ENCODE measurements at regions not wholly inside any gene's neighbourhood (a gene's known extent, or its start where the extent isn't known, plus 50 kb on each side); places are given as distances from the start of the nearest gene placed in this dataset.

DNA sequence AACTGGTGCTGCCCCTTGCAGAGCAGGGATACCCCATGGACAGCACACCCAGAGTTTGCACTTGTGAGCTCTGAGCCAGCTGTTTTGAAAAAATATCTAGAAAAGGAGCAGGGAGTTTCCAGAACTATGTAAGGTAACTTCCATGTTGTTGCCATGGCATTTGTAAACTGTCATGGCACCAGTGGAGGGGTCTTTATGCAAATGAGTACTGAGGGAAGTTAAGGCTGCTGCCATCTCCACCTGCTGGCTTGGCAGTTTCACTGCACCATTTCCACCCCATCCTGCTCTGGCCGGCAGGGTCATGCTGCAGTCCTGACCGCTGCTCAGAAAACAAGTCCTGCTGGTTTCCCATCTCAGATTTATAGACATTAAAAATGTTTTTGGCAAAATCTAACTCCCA is 52.3 kb upstream of the SNTG2 start:
- DNase-seq = no peak

GRCh38 chr2:897091-897490 is 53.6 kb upstream of the SNTG2 start:
- no peak for DNase-seq

GRCh38 chr2:893311-893710 is 57.3 kb upstream of the SNTG2 start:
- DNase-seq = no peak

DNA sequence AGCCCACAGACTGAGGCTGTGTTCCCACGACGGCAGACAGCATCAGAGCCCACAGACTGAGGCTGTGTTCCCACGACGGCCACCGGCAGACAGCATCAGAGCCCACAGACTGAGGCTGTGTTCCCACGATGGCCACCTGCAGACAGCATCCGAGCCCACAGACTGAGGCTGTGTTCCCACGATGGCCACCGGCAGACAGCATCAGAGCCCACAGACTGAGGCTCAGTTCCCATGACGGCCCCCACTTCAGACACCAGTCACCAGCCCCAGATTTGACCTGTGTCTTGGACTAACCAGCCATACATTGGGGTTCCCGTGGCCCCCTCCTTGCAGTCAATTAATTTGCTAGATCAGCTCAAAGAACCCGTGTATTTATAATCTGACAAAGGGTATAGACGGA is 57.8 kb upstream of the SNTG2 start:
- no peak for DNase-seq

DNA sequence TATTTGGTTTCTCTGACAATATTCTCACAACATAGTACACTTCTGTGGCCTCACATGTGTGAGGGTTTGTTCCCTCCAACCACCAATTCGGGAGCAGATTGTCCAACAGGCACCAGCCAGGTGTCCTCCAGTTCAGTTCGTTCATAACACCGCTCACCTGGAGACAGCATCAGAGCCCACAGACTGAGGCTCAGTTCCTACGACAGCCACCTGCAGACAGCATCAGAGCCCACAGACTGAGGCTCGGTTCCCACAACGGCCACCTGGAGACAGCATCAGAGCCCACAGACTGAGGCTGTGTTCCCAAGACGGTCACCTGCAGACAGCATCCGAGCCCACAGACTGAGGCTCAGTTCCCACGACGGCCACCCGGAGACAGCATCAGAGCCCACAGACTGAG is 58.2 kb upstream of the SNTG2 start:
- no peak for DNase-seq

DNA sequence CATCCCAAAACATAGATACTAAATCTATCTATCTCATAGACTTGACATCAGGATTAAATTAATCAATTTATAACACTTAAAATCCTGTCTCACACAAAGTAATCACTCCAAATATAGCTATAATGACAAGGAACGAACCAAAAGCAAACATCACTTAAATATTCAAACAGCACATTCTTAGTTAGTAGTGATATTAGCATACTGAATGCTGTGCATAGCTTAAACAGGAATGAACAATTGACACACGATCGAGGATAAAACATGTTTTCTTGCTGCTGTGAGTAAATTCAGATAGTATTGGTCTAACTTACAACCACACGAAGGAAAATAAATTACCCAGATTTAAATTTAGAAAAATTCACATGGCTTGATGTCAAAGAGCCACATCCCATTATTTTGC is 58.9 kb upstream of the SNTG2 start:
- no peak for DNase-seq

DNA sequence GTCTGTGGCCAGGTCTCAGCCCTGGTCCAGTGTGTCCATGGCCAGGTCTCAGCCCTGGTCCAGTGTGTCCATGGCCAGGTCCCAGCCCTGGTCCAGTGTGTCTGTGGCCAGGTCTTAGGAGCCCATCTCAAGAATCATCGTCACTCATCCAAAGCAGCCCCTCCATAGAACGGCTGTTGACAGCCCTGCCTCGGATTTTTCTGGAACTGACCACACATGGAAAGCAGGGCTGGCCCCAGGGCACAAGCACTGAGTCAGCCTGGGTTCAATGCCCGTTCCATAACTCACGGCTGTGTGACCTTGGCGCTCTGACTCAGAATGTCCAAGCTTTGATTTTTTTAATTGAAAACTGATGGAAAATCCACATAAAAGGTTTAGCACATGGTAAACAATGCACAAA is 59.9 kb upstream of the SNTG2 start:
- DNase-seq = no peak

DNA sequence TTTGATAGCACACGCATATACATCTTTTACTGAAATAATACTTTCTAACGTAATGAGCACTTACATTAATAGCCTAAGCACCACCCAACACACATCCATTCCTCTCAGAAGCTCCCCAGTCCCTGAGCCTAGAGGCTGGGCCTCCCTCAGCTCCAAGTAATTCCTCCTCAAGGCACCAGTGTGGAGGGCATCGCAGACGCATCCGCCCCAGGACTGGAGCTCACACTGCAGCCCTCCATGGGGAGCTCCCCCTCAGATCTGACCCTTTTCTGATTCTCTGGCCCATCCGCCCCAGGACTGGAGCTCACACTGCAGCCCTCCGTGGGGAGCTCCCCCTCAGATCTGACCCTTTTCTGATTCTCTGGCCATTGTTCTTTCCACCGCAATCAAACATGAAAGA is 60.4 kb upstream of the SNTG2 start:
- DNase-seq = no peak

DNA sequence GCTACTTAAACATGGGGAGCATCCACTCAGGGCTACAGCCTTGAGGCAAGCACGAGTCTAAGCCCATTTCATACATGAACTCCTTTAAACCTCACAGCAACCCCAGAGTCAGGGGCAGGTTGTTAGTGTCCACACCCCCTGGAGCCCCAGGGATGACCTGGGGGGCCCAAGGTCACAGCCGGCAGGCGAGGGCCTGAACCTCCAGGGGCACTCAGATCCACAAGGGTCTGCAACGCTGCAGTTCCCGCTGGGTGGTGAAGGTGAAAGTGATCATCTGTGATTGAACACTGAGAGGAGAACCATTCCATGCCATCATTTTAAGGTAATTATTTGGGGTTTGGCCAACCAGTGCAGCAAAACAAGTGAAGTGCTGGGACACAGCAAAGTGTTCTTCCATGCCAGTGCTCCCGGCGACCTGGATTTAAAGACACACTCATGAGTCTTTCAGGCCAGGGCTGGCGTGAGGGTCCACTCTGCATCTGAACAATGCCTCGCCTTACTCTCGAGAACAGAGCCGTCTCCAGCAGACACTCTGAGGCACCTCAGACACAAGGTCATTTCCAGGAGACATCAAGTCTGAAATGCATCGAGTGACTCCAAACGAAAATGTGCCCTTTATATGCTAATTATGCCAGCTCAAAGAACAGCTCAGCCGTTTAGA is 61.6 kb upstream of the SNTG2 start:
- DNase-seq = no peak

- DNase-seq = no peak
These were observed 62.3 kb upstream of the SNTG2 start for GRCh38 chr2:888211-888801.

DNA sequence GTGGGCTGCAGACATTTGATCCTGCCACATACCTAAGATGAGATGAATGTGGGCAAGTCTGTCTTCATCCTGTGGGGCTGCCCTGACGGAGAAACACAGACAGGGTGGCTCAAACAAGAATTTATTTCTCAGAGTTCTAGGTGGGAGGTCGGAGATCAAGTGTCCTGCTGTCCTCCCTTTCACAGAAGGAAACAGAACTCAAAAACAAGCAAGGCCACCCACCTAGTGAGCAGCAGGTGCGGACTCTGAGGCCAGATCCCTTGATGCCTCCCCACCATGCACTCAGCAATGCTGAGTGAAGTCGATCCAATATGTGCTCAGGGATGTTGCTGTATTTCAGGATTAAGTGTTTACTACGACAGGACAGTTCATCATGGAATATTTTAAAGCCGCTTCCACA is 63.0 kb upstream of the SNTG2 start:
- DNase-seq = no peak

DNA sequence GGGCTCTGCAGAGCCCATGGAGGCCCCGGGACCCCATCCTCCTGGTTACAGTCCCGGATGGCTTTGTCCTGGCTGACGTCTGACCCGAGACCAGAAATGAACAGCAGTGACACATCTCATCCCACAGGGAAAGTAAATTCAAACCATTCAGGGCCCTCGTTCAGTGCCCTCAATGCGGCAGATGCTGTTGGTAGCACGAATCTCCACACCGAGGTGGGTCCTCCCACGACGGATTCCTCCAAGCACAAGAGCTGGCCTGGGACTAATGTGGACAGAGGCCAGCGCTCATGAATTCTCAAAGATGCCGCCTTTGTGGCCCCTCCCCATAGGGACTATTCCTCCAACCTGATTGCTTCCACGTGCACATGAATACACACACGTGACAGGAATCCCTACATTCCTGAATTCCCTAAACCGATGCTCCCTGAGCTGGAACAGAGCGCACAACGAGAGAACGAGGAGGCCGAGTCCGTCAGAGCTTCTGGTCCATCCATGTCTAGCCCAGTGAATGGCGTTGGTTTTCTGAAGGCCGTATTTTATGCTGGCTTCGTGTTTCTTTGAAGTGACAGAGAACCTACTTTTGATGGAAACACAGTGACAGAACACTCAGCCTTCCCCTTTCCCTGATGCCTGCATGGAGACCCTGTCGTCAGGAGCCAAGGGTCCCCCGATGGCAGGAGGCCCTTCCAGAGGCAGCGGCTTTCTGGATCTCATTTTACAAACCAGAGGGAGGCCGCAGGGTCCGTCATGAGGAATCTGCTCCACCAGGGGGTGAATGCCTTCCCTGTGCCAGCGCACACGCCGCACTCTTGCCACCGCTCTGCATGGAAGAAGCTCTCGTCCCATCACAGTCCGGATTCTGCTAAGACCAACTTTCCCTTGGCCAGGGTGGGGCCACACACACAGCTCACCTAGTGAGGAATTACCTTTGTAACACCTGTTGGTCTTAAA is 64.3 kb upstream of the SNTG2 start:
- no peak for DNase-seq

DNA sequence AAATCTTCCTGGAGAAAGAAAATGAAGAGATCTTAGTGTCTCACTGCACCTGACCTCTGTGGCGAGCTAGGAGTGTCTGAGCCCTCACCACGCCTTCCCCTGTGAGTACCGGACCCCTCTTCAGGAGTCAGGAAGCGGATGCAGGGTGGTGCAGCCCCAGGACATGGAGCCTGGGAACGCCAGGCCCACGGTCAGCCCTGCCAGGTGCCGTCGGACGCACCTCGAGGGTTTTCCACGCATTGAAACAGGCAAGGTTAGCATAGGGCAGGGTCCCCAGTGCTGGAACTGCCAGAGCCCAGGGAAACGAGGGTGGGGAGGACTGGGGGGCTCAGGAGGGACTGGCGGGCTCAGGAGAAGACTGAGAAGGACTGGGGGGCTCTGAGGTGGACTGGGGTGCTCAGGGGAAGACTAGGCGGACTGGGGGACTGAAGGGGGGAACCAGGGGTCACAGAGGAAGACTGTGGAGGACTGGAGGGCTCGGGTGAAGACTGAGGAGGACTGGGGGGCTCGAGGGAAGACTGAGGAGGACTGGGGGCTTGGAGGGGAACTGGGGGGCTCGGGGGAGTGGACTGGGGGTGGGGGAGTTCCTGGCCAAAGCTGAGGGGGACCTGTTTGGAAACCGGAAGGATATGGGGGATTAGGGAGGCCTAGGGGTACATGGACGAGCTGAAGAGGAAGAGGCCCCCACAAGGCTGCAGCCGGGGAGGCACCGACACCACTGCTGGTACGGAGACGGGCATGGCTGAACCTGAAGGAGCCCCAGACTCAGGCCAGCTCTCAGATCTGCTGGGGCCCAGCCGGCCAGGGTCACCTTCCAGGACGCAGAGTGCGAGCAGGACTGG is 65.2 kb upstream of the SNTG2 start:
- no peak for DNase-seq

- no peak for DNase-seq
These were observed 66.6 kb upstream of the SNTG2 start for GRCh38 chr2:883803-884748.

DNA sequence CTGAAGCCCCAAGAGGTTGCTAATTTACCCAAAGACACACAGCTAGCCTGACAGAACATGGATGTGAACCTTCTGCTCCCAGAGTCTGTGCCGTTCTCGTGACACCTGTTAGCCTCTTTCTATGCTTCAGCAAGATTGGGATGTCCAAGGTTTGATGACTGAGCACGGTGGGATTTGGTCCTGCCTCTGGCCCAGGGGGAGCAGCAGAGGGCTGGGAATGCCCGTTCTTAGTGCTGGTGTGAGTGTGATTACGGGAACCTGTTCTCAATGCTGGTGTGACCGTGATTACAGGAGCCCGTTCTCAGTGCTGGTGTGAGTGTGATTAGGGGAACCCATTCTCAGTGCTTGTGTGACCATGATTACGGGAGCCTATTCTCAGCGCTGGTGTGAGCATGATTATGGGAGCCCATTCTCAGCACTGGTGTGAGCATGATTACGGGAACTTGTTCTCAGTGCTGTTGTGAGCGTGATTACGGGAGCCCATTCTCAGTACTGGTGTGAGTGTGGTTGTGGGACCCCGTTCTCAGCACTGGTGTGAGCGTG is 67.3 kb upstream of the SNTG2 start:
- no peak for DNase-seq

DNA sequence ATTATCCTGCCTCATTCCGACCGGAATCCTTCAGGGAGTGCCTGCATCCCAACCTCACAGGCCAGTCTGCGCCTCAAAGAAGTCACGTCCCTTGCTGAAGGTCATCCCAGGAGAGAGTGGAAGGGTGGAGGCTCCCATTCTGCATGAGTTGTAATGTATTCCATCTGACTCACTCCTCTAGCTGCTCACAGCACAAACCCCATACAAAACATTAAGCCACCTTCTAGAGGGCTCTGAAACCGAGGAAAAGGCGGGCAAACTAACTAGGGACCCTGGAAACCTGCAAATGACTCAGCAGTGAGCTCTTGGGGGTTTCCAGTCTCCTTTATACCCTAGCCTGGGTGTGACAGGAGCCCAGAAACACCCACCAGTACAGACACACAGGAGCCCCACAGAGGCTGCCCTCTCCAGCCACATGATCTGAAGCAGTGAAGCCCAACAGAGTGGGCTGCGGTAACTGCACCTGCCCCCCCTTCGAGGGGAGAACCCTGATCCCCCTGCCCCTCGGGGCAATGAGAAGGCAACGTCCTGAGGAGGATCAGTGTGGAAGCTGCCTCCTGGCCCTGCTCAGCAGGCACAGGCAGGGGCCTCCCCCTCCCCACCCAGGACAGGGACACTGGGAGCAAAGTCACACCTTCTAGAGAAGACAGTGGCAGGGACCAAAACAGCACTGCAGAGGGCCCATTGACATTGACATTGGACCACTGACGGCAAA is 69.3 kb upstream of the SNTG2 start:
- DNase-seq = no peak

DNA sequence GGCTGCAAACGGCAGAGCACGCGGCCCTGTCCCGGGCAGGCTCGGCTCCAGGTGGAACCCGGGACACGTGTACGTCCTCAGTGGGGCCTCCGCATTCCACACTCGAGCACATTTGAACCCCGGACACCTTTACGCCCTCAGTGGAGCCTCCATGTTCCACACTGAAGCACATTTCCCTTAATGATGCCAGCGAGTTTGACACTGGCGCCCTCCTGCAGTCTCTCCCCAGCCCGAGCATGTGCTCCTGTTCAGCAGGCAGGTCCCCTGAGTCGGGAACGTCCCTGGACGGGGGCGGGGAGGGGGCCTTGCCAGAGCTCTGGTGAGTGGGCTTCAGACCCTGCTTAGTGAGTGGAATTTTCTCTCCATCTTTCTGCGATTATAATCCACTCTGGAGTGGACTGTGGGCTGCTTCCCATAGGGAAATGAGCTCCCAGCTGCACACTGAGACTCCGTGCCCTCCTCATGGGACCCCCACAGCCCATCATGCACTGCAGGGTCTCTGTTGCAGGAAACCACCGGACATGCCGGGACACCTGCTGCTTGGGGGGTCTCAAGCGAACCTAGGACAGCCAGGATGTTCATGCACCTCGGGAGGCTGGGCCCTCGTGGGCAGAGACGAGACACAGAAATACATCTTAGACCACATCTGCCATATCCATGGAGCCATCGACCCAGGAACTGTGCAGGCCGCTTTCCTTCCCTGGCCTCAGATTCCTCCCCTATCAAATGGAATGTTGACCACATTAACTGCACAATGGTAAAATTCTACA is 70.3 kb upstream of the SNTG2 start:
- DNase-seq = no peak

DNA sequence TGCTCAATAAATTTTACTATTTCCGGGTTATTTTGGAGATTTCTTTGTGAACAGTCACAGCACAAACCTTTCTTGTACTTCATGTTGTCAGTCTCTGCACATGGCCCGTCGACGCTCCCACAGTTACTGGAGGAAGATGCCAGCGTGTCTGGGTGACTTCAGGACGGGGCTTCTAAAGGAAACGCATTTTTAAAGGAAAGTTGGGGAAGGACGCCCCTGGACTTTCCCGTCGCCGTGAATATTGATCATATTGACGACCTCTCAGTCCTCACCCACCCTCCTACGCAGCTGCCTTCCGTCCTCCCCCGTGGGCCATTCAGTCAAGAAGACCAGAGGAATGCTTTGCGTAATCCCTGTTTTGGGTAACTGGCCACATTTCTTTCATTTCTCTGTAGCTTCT is 71.1 kb upstream of the SNTG2 start:
- DNase-seq = no peak

DNA sequence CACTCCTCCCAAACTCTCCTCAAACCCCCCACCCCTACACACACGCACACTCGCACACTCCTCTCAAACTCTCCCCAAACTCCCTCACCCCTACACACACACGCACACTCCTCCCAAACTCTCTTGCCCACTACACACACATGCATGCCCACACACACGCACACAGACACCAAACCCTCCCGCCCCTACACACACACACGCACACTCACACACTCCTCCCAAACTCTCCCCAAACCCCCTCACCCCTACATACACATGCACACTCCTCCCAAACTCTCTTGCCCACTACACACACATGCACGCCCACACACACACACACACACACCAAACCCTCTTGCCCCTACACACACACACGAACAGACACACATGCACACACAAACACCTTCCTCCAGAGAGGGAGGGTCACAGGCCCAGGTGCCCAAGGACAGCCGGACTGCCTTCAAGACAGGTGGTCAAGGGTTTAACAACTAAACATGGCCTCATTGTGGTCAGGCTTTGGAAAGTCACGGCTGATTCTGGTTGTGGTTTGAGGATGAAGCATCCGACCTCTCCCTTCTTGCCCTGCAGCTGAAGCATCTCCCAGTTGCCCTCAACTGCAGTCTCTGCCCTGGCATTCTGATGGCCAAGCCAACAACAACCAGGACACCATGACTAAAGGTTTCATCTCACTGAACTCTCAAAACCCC is 72.3 kb upstream of the SNTG2 start:
- no peak for DNase-seq

DNA sequence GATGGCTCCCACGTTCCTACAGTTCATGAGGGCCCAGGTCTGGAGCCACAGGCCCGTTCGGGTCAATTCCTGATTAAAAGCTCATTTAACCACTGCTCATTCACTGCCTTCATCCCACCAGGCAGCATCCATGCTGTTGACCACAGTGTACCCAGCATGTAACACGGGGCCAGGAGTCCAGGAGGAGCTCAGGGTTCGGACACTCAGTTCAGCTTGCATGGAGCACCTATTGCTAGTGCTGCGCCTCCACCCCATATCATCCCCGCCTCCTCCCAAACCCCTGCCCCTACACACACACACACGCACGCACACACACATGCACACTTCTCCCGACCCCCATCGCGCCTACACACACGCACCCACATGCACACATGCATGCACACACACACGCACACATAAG is 72.9 kb upstream of the SNTG2 start:
- no peak for DNase-seq
